HG03571 (cell line): ENCODE measurements at regions not wholly inside any gene's neighbourhood (a gene's known extent, or its start where the extent isn't known, plus 50 kb on each side); places are given as distances from the start of the nearest gene placed in this dataset.
"Not testable (repeated sequence)": the region's sequence is repeated elsewhere in the genome, so short reads cannot be mapped to it uniquely, and the experiment has no call there.

ENCODE experiments used
- ATAC-seq: cut with Tn5 transposase; IDR thresholded peaks from one replicate; pipeline ENCODE4 v1.9.1; 2021; ENCODE audit not compliant: unreplicated experiment

GRCh38 chr21:15644489-15644888 lies 85.3 kb upstream of the USP25 start:
- ATAC-seq = no peak

GRCh38 chr21:15645830-15646229 lies 84.0 kb upstream of the USP25 start:
- ATAC-seq = no peak

GRCh38 chr21:15650735-15651134 lies 79.0 kb upstream of the USP25 start:
- ATAC-seq = no peak

GRCh38 chr21:15651172-15651571 lies 78.6 kb upstream of the USP25 start:
- ATAC-seq = no peak

GRCh38 chr21:15653710-15654109 lies 76.1 kb upstream of the USP25 start:
- no peak for ATAC-seq

- ATAC-seq = no peak
These were observed 75.6 kb upstream of the USP25 start for GRCh38 chr21:15654171-15654570.

GRCh38 chr21:15659753-15660422 lies 69.9 kb upstream of the USP25 start:
- no peak for ATAC-seq

- no peak for ATAC-seq
These were observed 69.4 kb upstream of the USP25 start for GRCh38 chr21:15660423-15660804.

GRCh38 chr21:15667010-15667409 lies 62.8 kb upstream of the USP25 start:
- no peak for ATAC-seq

GRCh38 chr21:15667819-15668218 lies 62.0 kb upstream of the USP25 start:
- ATAC-seq = no peak

- ATAC-seq = no peak
These were observed 60.5 kb upstream of the USP25 start for GRCh38 chr21:15669247-15669646.

- ATAC-seq = no peak
These were observed 58.6 kb upstream of the USP25 start for GRCh38 chr21:15671188-15671587.

GRCh38 chr21:15672578-15672977 lies 57.2 kb upstream of the USP25 start:
- not testable (repeated sequence) for ATAC-seq

- ATAC-seq = no peak
These were observed 52.8 kb upstream of the USP25 start for GRCh38 chr21:15676935-15677334.

- ATAC-seq = no peak
These were observed 50.2 kb upstream of the USP25 start for GRCh38 chr21:15679630-15680029.
